GM21390 (cell line): ENCODE measurements at regions not wholly inside any gene's neighbourhood (a gene's known extent, or its start where the extent isn't known, plus 50 kb on each side); places are given as distances from the start of the nearest gene placed in this dataset.

Source experiments
- ATAC-seq: cut with Tn5 transposase; IDR thresholded peaks from one replicate; pipeline ENCODE4 v1.9.1; 2021; ENCODE audit not compliant: unreplicated experiment

GRCh38 chr1:21347072-21347581 lies 56.9 kb upstream of the ECE1 start:
- ATAC-seq, result no peak

DNA sequence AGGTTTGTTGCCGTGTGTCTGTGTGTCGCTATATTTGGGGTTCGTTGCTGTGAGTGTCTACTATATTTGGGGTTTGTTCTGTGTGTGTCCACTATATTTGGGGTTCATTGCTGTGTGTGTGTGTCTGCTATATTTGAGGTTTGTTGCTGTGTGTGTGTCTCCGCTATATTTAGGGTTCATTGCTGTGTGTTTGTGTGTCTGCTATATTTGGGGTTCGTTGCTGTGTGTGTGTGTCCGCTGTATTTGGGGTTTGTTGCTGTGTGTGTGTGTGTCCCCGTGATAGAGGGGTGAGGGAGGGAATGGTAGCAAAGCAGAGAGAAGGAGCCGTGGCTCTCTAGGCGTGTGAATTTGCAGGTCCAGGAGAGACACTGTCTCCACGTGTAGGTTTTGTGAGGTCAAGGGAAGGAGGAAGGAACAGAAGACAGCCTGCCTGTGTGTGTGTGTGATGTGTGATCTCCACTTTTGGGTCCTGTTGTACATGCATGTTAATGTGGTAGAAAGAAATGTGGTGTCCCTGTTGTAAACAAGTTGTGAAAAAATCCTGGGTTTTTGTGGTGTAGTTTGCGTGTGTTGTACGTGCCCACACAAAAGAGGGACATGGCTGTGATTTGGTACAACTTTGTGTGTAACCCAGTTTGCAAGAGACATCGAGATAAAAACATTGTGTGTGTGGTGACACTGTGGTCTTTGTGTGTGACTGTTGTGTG lies 56.3 kb upstream of the ECE1 start:
- no peak for ATAC-seq

GRCh38 chr1:21344750-21345443 lies 54.6 kb upstream of the ECE1 start:
- ATAC-seq, result peak; percentile 16

- ATAC-seq, result no peak
Observed at GRCh38 chr1:21344098-21344749, 54.0 kb upstream of the ECE1 start.

- ATAC-seq, result no peak
Observed at GRCh38 chr1:21342961-21343838, 52.9 kb upstream of the ECE1 start.

- ATAC-seq, result no peak
Observed at GRCh38 chr1:21341517-21342078, 51.3 kb upstream of the ECE1 start.

DNA sequence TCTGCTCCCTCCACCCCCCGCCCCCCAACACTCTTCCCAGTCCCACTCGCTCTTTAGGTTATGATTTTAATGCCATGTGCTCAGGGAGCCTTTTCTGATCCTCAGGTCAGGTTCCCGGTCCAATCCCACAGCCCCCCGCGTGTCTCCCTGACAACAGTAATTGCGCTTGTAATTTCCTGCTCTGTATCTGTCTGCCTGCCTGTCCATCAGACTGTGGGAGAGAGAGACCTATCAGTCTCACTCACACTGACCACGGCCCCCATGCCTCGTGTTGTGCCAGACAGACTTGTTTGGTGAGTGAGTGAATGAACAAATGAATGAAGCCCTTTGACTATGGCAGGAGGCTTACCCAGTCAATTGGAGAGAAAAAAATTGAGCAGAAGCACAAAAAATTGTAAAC lies 50.8 kb upstream of the ECE1 start:
- ATAC-seq, result no peak

DNA sequence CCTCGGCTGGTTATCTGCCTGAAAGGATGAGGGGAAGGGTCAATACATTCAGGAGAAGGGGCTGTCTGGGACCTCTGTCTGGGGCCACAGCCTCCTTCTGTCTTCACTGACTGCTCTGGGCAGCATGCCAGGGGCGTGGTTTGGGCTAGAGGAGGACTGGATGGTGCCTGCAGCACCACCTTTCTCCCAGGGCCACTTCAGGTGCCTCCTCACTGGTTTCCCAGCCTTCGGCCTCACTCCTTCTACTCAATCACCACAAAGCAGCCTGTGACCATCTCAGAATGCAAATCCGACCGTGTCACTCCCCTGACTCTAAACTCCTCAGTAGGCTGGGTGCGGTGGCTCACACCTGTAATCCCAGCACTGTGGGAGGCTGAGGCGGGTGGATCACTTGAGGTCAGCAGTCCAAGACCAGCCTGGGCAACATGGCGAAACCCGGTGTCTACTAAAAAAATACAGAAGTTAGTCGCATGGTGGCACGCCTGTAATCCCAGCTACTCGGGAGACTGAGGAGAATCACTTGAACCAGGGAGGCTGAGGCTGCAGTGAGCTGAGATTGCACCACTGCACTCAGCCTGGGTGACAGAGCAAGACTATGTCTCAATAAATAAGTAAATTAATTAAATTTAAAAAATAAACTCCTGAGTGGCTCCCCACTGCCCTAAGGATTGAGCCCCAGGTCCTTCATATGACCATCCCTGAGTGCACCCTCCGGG lies 50.1 kb upstream of the ECE1 start:
- ATAC-seq, result no peak
